IMR-90 (cell line): ENCODE measurements at regions not wholly inside any gene's neighbourhood (a gene's known extent, or its start where the extent isn't known, plus 50 kb on each side); places are given as distances from the start of the nearest gene placed in this dataset.

ENCODE experiments used
- ATAC-seq: fragments of 200-7000 bp; cut with Tn5 transposase; 2 replicates; pipeline ENCODE4 v1.9.1; 2020; ENCODE audit warnings: low read depth, mild to moderate bottlenecking, moderate library complexity
- BruUV-seq: library from RNA; stranded (reverse); fragments of 400-500 nt; replicated peaks from 2 replicates; lab custom pipeline; 2021; lab: Mats Ljungman, UMichigan
- CTCF ChIA-PET: fragments of 300-600 bp; formaldehyde crosslinking; extraction: SDS; loops from one replicate; lab custom pipeline; 2021; ENCODE audit warnings: antibody characterized with exemption; lab: Yijun Ruan, JAX
- POLR2A ChIA-PET: fragments of 300-600 bp; sonication (Branson Sonifier 250); formaldehyde crosslinking; loops from one replicate; lab custom pipeline; 2022; ENCODE audit warnings: antibody characterized with exemption; ENCODE audit not compliant: unreplicated experiment; lab: Charles Lee
- DNase-seq: peaks from one replicate; pipeline ENCODE4 v3.0.0; 2013
- H2AFZ ChIP-seq: replicated peaks from 2 replicates; pipeline ENCODE3; 2013; ENCODE audit warnings: low read length, mild to moderate bottlenecking; ENCODE audit not compliant: poor library complexity
- H2AK5ac ChIP-seq: 2 replicates; pipeline ENCODE4 v1.6.1; 2013; ENCODE audit warnings: low read depth, low read length, inconsistent platforms
- H2AK9ac ChIP-seq: replicated peaks from 2 replicates; pipeline ENCODE3; 2013; ENCODE audit warnings: mild to moderate bottlenecking, low read depth, low read length, moderate library complexity; ENCODE audit not compliant: poor library complexity
- H2BK120ac ChIP-seq: 2 replicates; pipeline ENCODE4 v1.6.1; 2013; ENCODE audit warnings: low read depth, low read length, inconsistent platforms
- H2BK15ac ChIP-seq: 3 replicates; pipeline ENCODE4 v1.6.1; 2013; ENCODE audit warnings: low read depth, low read length, inconsistent platforms
- H2BK20ac ChIP-seq: 2 replicates; pipeline ENCODE4 v1.6.1; 2013; ENCODE audit warnings: low read depth, mild to moderate bottlenecking, inconsistent platforms, low read length, moderate library complexity
- H2BK5ac ChIP-seq: 2 replicates; pipeline ENCODE4 v1.6.1; 2013; ENCODE audit warnings: mild to moderate bottlenecking, low read depth, low read length, inconsistent platforms; ENCODE audit not compliant: poor library complexity, severe bottlenecking
- H3K14ac ChIP-seq: replicated peaks from 2 replicates; pipeline ENCODE4 v1.6.1; 2013; ENCODE audit warnings: low read depth, low read length, inconsistent platforms
- H3K18ac ChIP-seq: 2 replicates; pipeline ENCODE4 v1.6.1; 2013; ENCODE audit warnings: low read depth, low read length, control low read depth
- H3K23ac ChIP-seq: 2 replicates; pipeline ENCODE4 v1.6.1; 2013; ENCODE audit warnings: low read depth, low read length, inconsistent platforms
- H3K27ac ChIP-seq: 2 replicates; pipeline ENCODE4 v1.5.1; 2013; ENCODE audit warnings: mild to moderate bottlenecking, control low read depth, low read length; ENCODE audit not compliant: insufficient read depth
- H3K27me3 ChIP-seq: 2 replicates; pipeline ENCODE4 v1.6.1; 2013; ENCODE audit warnings: low read length; ENCODE audit not compliant: control insufficient read depth, insufficient read depth
- H3K36me3 ChIP-seq: 2 replicates; pipeline ENCODE4 v1.6.1; 2013; ENCODE audit warnings: low read length, mixed read lengths; ENCODE audit not compliant: control insufficient read depth, insufficient read depth
- H3K4ac ChIP-seq: 2 replicates; pipeline ENCODE4 v1.6.1; 2013; ENCODE audit warnings: low read depth, low read length, inconsistent platforms
- H3K4me1 ChIP-seq: 2 replicates; pipeline ENCODE4 v1.6.1; 2013; ENCODE audit warnings: low read length, mixed read lengths; ENCODE audit not compliant: control insufficient read depth, insufficient read depth
- H3K4me2 ChIP-seq: 2 replicates; pipeline ENCODE4 v1.6.1; 2013; ENCODE audit warnings: low read depth, mild to moderate bottlenecking, control low read depth, low read length, moderate library complexity
- H3K4me3 ChIP-seq: 2 replicates; pipeline ENCODE4 v1.5.1; 2013; ENCODE audit warnings: low read depth, mild to moderate bottlenecking, control low read depth, low read length, moderate library complexity; ENCODE audit not compliant: insufficient read depth
- H3K56ac ChIP-seq: 2 replicates; pipeline ENCODE4 v1.6.1; 2013; ENCODE audit warnings: low read length, inconsistent platforms; ENCODE audit not compliant: insufficient read depth; ENCODE audit errors: extremely low read depth
- H3K79me1 ChIP-seq, 2 experiments: 2 replicates each; pipeline ENCODE4 v1.6.1; 2013; ENCODE audit warnings: low read length in 2 of 2, inconsistent platforms in 1 of 2, low read depth in 1 of 2
- H3K9ac ChIP-seq: 2 replicates; pipeline ENCODE4 v1.6.1; 2013; ENCODE audit warnings: low read depth, low read length, control low read depth
- H3K9me1 ChIP-seq: 2 replicates; pipeline ENCODE4 v1.6.1; 2013; ENCODE audit warnings: low read length, inconsistent platforms; ENCODE audit not compliant: insufficient read depth
- H3K9me3 ChIP-seq: 2 replicates; pipeline ENCODE4 v1.6.1; 2013; ENCODE audit warnings: low read length; ENCODE audit not compliant: control insufficient read depth, insufficient read depth
- H4K20me1 ChIP-seq: 2 replicates; pipeline ENCODE4 v1.6.1; 2013; ENCODE audit warnings: low read length, inconsistent platforms; ENCODE audit not compliant: insufficient read depth
- H4K5ac ChIP-seq: 2 replicates; pipeline ENCODE4 v1.6.1; 2013; ENCODE audit warnings: mild to moderate bottlenecking, low read depth, low read length, control low read depth
- H4K8ac ChIP-seq, 2 experiments: 2 replicates each; pipeline ENCODE4 v1.6.1; 2013; ENCODE audit warnings: low read depth in 2 of 2, low read length in 2 of 2, control low read depth in 1 of 2, inconsistent platforms in 1 of 2
- H4K91ac ChIP-seq: 2 replicates; pipeline ENCODE4 v1.6.1; 2013; ENCODE audit warnings: low read depth, low read length, inconsistent platforms; ENCODE audit not compliant: insufficient read depth
- BHLHE40 ChIP-seq: fragments of 150-350 bp; IDR thresholded peaks from 2 replicates; pipeline ENCODE4 v1.6.1; 2016; ENCODE audit warnings: mild to moderate bottlenecking, low read depth, low read length
- CEBPB ChIP-seq: IDR thresholded peaks from 2 replicates; pipeline ENCODE4 v1.6.1; 2012; ENCODE audit warnings: low read depth, low read length, improper control_type of control experiment
- CHD1 ChIP-seq: IDR thresholded peaks from 2 replicates; pipeline ENCODE4 v1.6.1; 2012; ENCODE audit warnings: low read depth, low read length, improper control_type of control experiment
- CTCF ChIP-seq: conservative IDR thresholded peaks from 2 replicates; pipeline ENCODE4 v1.5.1; 2012; ENCODE audit warnings: mild to moderate bottlenecking, low read depth, low read length, improper control_type of control experiment
- MAFK ChIP-seq: IDR thresholded peaks from 2 replicates; pipeline ENCODE4 v1.6.1; 2012; ENCODE audit warnings: low read depth, low read length, improper control_type of control experiment
- MXI1 ChIP-seq: IDR thresholded peaks from 2 replicates; pipeline ENCODE4 v1.6.1; 2012; ENCODE audit warnings: low read depth, mild to moderate bottlenecking, low read length, moderate library complexity, borderline replicate concordance
- NFE2L2 ChIP-seq: fragments of 150-350 bp; IDR thresholded peaks from 2 replicates; pipeline ENCODE4 v1.6.1; 2016; ENCODE audit warnings: low read depth, mild to moderate bottlenecking, low read length
- RCOR1 ChIP-seq: IDR thresholded peaks from 2 replicates; pipeline ENCODE4 v1.6.1; 2012; ENCODE audit warnings: mild to moderate bottlenecking, low read length, improper control_type of control experiment; ENCODE audit not compliant: insufficient replicate concordance
- SMC3 ChIP-seq: fragments of 150-350 bp; IDR thresholded peaks from 2 replicates; pipeline ENCODE4 v1.6.1; 2016; ENCODE audit warnings: low read depth, mild to moderate bottlenecking, antibody characterized with exemption, low read length, moderate library complexity
- WGBS, 2 experiments: methylation state at CpG; one replicate each; pipeline versions ENCODE4 v1.1.5 to v1.1.7; 2013; ENCODE audit warnings: missing lambda C conversion rate in 2 of 2; ENCODE audit not compliant: insufficient read length in 1 of 2; ENCODE audit errors: extremely low coverage in 2 of 2; 5-methylcytosine and 5-hydroxymethylcytosine counted together
- dilution Hi-C: fragments of 300-500 bp; cut with HindIII; formaldehyde crosslinking; loops from one replicate; pipeline ENCODE4 v1.14.3; 2018; ENCODE audit warnings: low sequenced_read_pairs; ENCODE audit not compliant: unreplicated experiment
- in situ Hi-C: fragments of 300-500 bp; cut with MboI; formaldehyde crosslinking; loops from 3 replicates; pipeline ENCODE4 v1.14.3; 2019; ENCODE audit warnings: low sequenced_read_pairs, inconsistent platforms, mixed read lengths
- intact Hi-C: fragments of 100-400 bp; cut with micrococcal nuclease; formaldehyde crosslinking; loops from 2 replicates; pipeline ENCODE4 v1.10.0; 2022
- TF ChIP-seq, protein P1 (sequence below): fragments of 150-350 bp; IDR thresholded peaks from 2 replicates; pipeline ENCODE4 v1.6.1; 2016; ENCODE audit warnings: low read depth, mild to moderate bottlenecking, low read length, moderate library complexity, borderline replicate concordance

GRCh38 chr5:129384193-129384592 is 75.9 kb upstream of the ADAMTS19 start:
- Histone ChIP-seq H4K91ac (no peak overlapping the region), H4K5ac (no peak overlapping the region), H3K56ac (no peak overlapping the region), H2BK5ac (no peak overlapping the region), H2AFZ (no peak overlapping the region), H3K4me1 (no peaks in the 10 kb centered on the region), H3K36me3 (no peaks in the 10 kb centered on the region), H2AK9ac (no peak overlapping the region), H4K20me1 (no peaks in the 10 kb centered on the region), H2BK120ac (no peak overlapping the region), H3K9ac (no peak overlapping the region), H3K27ac (no peak overlapping the region), H3K23ac (no peak overlapping the region), H2BK20ac (no peak overlapping the region), H3K79me1 (no peaks in the 10 kb centered on the region), H3K14ac (no peak overlapping the region), H3K27me3 (no peaks in the 10 kb centered on the region), H3K4me3 (no peak overlapping the region), H3K18ac (no peak overlapping the region), H2BK15ac (no peak overlapping the region), H4K8ac (no peak overlapping the region), H2AK5ac (no peak overlapping the region), H3K9me3 (no peaks in the 10 kb centered on the region), H3K4me2 (no peak overlapping the region), H3K9me1 (no peaks in the 10 kb centered on the region), H3K4ac (no peak overlapping the region)
- no peak for DNase-seq
- TF ChIP-seq, protein P1, sequence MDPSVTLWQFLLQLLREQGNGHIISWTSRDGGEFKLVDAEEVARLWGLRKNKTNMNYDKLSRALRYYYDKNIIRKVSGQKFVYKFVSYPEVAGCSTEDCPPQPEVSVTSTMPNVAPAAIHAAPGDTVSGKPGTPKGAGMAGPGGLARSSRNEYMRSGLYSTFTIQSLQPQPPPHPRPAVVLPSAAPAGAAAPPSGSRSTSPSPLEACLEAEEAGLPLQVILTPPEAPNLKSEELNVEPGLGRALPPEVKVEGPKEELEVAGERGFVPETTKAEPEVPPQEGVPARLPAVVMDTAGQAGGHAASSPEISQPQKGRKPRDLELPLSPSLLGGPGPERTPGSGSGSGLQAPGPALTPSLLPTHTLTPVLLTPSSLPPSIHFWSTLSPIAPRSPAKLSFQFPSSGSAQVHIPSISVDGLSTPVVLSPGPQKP = no peak
- TF ChIP-seq MXI1 (no peak), CEBPB (no peak), MAFK (no peak), CTCF (no peak), RCOR1 (no peak), CHD1 (no peak), SMC3 (no peak), NFE2L2 (no peak), BHLHE40 (no peak)
- ChIA-PET POLR2A (no interaction called here), CTCF (no interaction called here)
- dilution Hi-C loops = no loop called here
- in situ Hi-C loops = no loop called here
- ATAC-seq = no peak
- intact Hi-C loops = no loop called here
- no TSS peak for BruUV-seq
- no CpG with 5 or more reads among the region's 4 CpGs for WGBS, 2 experiments
